ENCODE measurements at regions not wholly inside any gene's neighbourhood (a gene's known extent, or its start where the extent isn't known, plus 50 kb on each side); places are given as distances from the start of the nearest gene placed in this dataset.

DNA sequence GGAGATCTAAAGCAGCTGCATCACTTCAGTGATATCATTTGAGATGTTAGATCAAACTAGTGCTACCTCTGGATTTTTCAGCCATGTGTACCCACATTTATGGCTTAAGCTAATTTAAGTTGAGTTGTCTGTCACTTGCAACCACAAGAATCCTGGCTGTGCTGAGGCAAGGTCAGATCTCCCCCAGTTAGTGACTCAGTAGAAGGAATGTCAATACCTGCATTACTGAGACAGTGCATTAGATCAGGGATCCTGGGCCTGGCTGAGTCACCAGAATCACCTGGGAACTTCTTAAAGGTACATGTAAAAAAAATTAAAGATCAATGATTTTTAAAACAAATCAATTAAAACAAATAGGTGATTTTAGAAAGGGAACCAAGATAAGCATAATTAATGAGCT lies 84.6 kb upstream of the GRIN2B start:
- DNase-seq (ENCODE audit: low spot score) = no peak
- TF ChIP-seq, protein P1, sequence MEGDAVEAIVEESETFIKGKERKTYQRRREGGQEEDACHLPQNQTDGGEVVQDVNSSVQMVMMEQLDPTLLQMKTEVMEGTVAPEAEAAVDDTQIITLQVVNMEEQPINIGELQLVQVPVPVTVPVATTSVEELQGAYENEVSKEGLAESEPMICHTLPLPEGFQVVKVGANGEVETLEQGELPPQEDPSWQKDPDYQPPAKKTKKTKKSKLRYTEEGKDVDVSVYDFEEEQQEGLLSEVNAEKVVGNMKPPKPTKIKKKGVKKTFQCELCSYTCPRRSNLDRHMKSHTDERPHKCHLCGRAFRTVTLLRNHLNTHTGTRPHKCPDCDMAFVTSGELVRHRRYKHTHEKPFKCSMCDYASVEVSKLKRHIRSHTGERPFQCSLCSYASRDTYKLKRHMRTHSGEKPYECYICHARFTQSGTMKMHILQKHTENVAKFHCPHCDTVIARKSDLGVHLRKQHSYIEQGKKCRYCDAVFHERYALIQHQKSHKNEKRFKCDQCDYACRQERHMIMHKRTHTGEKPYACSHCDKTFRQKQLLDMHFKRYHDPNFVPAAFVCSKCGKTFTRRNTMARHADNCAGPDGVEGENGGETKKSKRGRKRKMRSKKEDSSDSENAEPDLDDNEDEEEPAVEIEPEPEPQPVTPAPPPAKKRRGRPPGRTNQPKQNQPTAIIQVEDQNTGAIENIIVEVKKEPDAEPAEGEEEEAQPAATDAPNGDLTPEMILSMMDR (IDR thresholded peaks at IDR 0.05) = no peak
- no peak for ATAC-seq (ENCODE audit: low FRiP score)

DNA sequence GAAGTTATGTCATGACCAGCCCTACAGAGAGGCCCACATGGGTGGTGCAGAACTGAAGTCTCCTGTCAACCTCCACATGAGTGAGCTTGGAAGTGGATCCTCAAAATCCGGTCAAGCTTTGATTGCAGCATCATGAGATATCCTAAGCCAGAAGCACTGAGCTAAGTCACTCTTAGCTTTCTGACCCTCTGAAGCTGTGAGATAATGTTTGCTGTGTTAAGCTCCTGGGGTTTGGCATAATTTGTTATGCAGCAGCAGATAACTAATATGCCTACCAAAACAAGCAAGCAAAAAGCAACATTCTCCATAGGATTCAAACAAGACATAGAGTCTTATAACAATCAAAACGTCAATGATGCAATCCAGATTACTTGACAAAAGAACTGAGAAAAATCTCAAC lies 87.6 kb upstream of the GRIN2B start:
- DNase-seq (ENCODE audit: low spot score) (no peak), ATAC-seq (ENCODE audit: low FRiP score) (no peak)
- TF ChIP-seq, protein P1 (IDR thresholded peaks at IDR 0.05) = no peak

DNA sequence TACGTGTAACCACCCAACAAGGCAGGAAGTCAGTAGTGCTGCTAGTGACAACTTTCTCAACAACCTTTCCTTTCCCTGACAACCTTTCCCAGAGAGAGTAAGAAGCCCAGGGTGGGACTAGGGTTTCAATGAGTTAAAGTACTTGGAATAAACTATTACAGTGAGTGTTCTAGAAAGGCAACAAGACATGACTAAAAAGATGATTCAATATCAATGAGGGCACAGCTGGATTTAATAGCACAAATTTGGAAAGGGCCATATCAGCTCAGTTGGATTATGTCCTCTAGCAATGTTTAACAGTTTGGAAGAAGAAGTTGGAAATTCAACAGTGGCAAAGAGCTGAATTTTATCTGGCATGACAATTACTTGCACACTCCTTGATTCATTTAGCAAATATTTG lies 90.4 kb upstream of the GRIN2B start:
- no peak for ATAC-seq (ENCODE audit: low FRiP score)
- TF ChIP-seq, protein P1 (IDR thresholded peaks at IDR 0.05) = no peak
- no peak for DNase-seq (ENCODE audit: low spot score)

DNA sequence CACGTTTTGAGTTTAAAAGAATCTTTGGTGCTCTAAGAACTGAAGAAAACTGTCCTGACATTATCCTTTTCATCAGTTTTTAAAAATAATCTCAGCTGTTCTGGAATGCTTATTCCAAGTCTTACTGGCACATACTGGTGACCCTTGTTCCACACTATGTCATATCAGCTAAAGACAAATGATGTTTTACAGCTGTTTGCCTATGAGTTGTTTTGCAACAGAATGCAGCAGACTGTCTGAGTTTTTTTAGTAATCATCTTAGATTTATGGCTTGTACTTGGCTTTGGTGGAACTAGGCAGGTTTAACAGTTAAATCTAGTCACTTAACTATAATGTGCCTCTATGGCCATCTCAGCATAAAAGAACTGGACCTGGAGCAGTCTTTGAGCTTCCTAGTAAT lies 91.6 kb upstream of the GRIN2B start:
- DNase-seq (ENCODE audit: low spot score) (no peak), ATAC-seq (ENCODE audit: low FRiP score) (no peak)
- TF ChIP-seq, protein P1 (IDR thresholded peaks at IDR 0.05) = no peak

DNA sequence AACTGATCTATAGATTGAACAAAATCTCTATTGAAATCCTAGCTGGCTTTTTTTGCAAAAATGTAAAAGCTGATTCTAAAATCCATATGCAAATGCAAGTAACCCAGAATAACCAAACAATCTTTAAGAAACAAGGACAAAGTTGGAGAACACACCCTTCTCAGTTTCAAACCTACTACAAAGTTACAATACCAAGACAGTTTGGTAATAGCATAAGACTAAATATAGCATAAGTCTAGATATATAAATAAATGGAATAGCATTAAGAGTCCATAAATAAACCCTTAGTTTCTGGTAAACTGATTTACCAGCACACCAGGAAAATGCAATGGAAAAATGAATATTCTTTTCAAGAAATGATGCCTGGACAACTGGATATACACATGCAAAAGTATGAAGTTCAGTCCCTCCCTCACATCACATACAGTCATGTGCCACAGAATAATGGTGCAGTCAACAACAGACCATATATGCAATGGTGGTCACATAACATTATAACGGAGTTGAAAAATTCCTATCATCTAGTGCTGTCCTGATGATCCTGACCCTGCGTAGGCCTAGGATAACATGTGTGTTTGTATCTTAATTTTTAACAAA lies 94.5 kb upstream of the GRIN2B start:
- TF ChIP-seq, protein P1 (IDR thresholded peaks at IDR 0.05) = no peak

DNA sequence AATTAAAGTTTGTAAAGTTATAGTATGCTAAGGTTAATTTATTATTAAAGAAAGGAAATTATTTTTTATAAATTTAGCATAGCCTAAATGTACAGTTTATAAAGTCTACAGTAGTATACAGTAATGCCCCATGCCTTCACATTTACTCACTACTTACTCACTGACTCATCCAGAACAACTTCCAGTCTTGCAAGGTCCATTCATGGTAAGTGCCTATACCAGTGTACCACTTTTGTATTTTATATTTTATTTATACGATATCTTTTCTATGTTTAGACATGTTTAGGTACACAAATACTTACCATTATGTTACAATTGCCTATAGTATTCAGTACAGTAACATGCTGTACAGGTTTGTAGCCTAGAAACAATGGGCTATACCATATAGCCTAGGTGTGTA lies 95.1 kb upstream of the GRIN2B start:
- DNase-seq (ENCODE audit: low spot score) = no peak
- ATAC-seq (ENCODE audit: low FRiP score) = no peak
- TF ChIP-seq, protein P1 (IDR thresholded peaks at IDR 0.05) = no peak

More for the DNA sequence above, 94.5 kb upstream of the GRIN2B start:
- DNase-seq (ENCODE audit: low spot score) = no peak
- ATAC-seq (ENCODE audit: low FRiP score) = no peak

DNA sequence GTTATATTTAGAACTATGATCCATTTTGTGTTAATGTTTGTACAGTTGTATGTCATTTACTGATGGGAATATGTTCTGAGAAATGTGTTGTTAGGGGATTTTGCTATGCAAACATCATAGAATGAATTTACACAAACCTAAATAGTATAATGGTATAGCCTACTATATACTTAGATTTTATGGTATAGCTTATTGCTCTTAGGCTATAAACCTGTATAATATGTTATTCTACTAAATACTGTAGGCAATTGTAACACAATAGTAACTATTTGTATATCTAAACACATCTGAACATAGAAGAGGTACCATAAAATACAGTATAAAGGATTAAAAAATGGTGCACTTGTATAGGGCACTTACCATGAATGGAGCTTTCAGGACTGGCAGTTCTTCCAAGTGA lies 105.4 kb upstream of the GRIN2B start:
- ATAC-seq (ENCODE audit: low FRiP score) (no peak), DNase-seq (ENCODE audit: low spot score) (no peak)
- TF ChIP-seq, protein P1 (IDR thresholded peaks at IDR 0.05) = no peak

All from omental fat pad (tissue), 3 donors.